Loucy (cell line): ENCODE measurements at regions not wholly inside any gene's neighbourhood (a gene's known extent, or its start where the extent isn't known, plus 50 kb on each side); places are given as distances from the start of the nearest gene placed in this dataset.

Source experiments
- H2AFZ ChIP-seq: fragments of 200-600 bp; sonication (generic); 2 replicates; pipeline ENCODE4 v1.6.0; 2016; ENCODE audit warnings: antibody characterized with exemption, mild to moderate bottlenecking, low read length, moderate library complexity
- H3F3A ChIP-seq: fragments of 200-600 bp; 2 replicates; pipeline ENCODE4 v1.6.0; 2016; ENCODE audit warnings: antibody characterized with exemption, low read depth, mild to moderate bottlenecking
- H3K27me3 ChIP-seq: fragments of 200-600 bp; sonication (generic); 2 replicates; pipeline ENCODE4 v1.6.1; 2014; ENCODE audit warnings: low read length, mild to moderate bottlenecking; ENCODE audit not compliant: insufficient read depth, poor library complexity, severe bottlenecking
- H3K36me3 ChIP-seq: fragments of 200-600 bp; sonication (generic); 2 replicates; pipeline ENCODE4 v1.6.1; 2016; ENCODE audit warnings: low read length; ENCODE audit not compliant: insufficient read depth
- H3K4me1 ChIP-seq: fragments of 200-600 bp; sonication (generic); 2 replicates; pipeline ENCODE4 v1.5.1; 2014; ENCODE audit warnings: low read length, mild to moderate bottlenecking; ENCODE audit not compliant: insufficient read depth, poor library complexity, severe bottlenecking
- H3K4me2 ChIP-seq: fragments of 200-600 bp; sonication (generic); 2 replicates; pipeline ENCODE4 v1.6.0; 2014; ENCODE audit warnings: antibody characterized with exemption, low read length, low read depth, mild to moderate bottlenecking; ENCODE audit not compliant: poor library complexity, severe bottlenecking
- H3K4me3 ChIP-seq: fragments of 200-600 bp; sonication (generic); 2 replicates; pipeline ENCODE4 v1.5.1; 2014; ENCODE audit warnings: low read length, mild to moderate bottlenecking, mixed read lengths; ENCODE audit not compliant: poor library complexity, severe bottlenecking
- H3K79me2 ChIP-seq: fragments of 200-600 bp; sonication (generic); 2 replicates; pipeline ENCODE4 v1.6.1; 2014; ENCODE audit warnings: low read length; ENCODE audit not compliant: insufficient read depth
- H3K9ac ChIP-seq: fragments of 200-600 bp; sonication (generic); 2 replicates; pipeline ENCODE4 v1.6.0; 2014; ENCODE audit warnings: mild to moderate bottlenecking, low read depth, low read length, moderate library complexity; ENCODE audit not compliant: poor library complexity, severe bottlenecking
- H3K9me2 ChIP-seq: fragments of 200-600 bp; sonication (generic); replicated peaks from 2 replicates; pipeline ENCODE4 v1.6.1; 2016; ENCODE audit warnings: low read depth, low read length, mixed read lengths
- H3K9me3 ChIP-seq: fragments of 200-600 bp; sonication (generic); 2 replicates; pipeline ENCODE4 v1.6.1; 2014; ENCODE audit warnings: mild to moderate bottlenecking, antibody characterized with exemption, low read length, low read depth; ENCODE audit not compliant: insufficient read depth
- H4K20me1 ChIP-seq: fragments of 200-600 bp; sonication (generic); 2 replicates; pipeline ENCODE4 v1.6.0; 2014; ENCODE audit warnings: antibody characterized with exemption, low read length, mild to moderate bottlenecking; ENCODE audit not compliant: insufficient read depth, poor library complexity, severe bottlenecking
- EZH2phosphoT487 ChIP-seq: fragments of 200-600 bp; IDR thresholded peaks from 2 replicates; pipeline ENCODE4 v1.6.1; 2018; ENCODE audit warnings: antibody characterized with exemption, mild to moderate bottlenecking, moderate library complexity, borderline replicate concordance
- TF ChIP-seq, protein P1 (sequence below): fragments of 200-600 bp; sonication (generic); conservative IDR thresholded peaks from 2 replicates; pipeline ENCODE4 v1.5.1; 2014; ENCODE audit warnings: mild to moderate bottlenecking, antibody characterized with exemption, low read length

DNA sequence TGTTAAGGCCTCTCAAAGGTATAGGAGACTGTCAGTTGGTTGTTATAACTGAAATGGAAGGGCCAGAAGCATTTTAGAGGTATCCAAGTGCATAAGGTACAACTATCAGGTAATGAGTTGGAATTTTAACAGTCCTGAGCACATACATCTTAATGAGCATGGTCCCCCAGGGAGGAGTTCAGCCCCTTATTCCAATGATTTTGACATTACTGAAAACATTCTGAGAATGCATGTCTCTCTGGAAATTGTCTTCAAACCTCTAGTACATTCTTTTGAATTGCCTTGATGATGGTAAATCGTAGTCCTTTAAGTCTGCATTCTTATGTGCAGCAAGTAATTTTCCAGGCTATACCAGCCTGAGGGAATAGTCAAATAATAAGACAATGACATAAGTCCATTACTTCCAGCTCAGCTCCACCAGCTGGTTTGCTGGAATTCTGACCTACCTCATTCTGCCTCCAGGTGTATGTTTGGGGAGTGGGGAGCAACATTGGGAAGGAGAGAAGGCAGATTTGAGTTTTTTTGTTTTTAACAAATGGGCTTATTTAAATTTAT, 239.2 kb downstream of the MSRB3 start:
- Histone ChIP-seq H3K9me2 (no peaks in the 10 kb centered on the region), H3K36me3 (no peaks in the 10 kb centered on the region), H3K27me3 (no peaks in the 10 kb centered on the region), H3K4me1 (no peaks in the 10 kb centered on the region), H3F3A (no peaks in the 10 kb centered on the region), H3K4me3 (no peak overlapping the region), H3K79me2 (no peaks in the 10 kb centered on the region), H3K9ac (no peak overlapping the region), H3K9me3 (no peaks in the 10 kb centered on the region), H2AFZ (no peak overlapping the region), H4K20me1 (no peaks in the 10 kb centered on the region), H3K4me2 (no peak overlapping the region)
- TF ChIP-seq, protein P1, sequence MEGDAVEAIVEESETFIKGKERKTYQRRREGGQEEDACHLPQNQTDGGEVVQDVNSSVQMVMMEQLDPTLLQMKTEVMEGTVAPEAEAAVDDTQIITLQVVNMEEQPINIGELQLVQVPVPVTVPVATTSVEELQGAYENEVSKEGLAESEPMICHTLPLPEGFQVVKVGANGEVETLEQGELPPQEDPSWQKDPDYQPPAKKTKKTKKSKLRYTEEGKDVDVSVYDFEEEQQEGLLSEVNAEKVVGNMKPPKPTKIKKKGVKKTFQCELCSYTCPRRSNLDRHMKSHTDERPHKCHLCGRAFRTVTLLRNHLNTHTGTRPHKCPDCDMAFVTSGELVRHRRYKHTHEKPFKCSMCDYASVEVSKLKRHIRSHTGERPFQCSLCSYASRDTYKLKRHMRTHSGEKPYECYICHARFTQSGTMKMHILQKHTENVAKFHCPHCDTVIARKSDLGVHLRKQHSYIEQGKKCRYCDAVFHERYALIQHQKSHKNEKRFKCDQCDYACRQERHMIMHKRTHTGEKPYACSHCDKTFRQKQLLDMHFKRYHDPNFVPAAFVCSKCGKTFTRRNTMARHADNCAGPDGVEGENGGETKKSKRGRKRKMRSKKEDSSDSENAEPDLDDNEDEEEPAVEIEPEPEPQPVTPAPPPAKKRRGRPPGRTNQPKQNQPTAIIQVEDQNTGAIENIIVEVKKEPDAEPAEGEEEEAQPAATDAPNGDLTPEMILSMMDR = no peak
- TF ChIP-seq EZH2phosphoT487 = no peak

DNA sequence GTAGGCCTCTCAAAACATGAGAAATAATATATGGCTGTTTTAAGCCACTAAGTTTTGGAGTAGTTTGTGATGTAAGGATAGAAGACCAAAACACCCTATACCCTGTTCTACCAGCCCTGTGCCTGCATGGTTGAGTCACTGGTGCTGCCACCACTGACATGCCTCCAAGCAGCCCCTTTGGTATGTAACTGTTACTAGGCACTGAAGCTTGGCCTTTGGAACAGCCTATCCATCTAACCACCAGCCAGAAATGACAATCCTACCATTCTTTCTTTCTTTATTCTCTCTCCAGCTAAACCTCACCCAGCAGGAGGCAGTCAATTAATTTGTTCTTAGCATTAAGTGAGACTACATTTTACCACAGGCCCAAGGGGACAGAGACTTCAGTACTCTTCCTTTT, 240.3 kb downstream of the MSRB3 start:
- TF ChIP-seq, protein P1 = no peak
- TF ChIP-seq EZH2phosphoT487 = no peak
- Histone ChIP-seq H3K9me3 (no peaks in the 10 kb centered on the region), H3F3A (no peaks in the 10 kb centered on the region), H4K20me1 (no peaks in the 10 kb centered on the region), H3K4me2 (no peak overlapping the region), H3K36me3 (no peaks in the 10 kb centered on the region), H3K27me3 (no peaks in the 10 kb centered on the region), H3K4me1 (no peaks in the 10 kb centered on the region), H3K79me2 (no peaks in the 10 kb centered on the region), H2AFZ (no peak overlapping the region), H3K4me3 (no peak overlapping the region), H3K9me2 (no peaks in the 10 kb centered on the region), H3K9ac (no peak overlapping the region)

DNA sequence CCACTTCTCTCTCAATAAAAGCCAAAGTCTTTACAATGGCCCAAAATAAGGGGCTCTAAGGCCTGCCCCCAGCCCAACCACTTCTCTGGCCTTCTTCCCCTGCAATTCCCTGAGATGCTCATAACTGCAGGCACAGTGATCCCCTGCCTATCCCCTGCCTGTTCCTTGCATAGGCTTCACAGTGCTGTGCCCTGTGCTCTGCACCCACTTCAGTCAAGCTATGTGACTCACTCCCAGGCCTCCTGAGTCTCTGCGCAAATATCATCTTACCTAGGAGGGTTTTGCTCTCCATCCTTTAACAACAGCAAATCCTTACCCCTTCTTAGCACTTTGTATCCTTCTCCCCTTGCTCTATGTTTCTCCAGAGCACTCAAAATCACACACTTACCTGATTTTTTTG, 242.2 kb downstream of the MSRB3 start:
- Histone ChIP-seq H3K4me3 (no peak overlapping the region), H3F3A (no peaks in the 10 kb centered on the region), H3K27me3 (no peaks in the 10 kb centered on the region), H3K36me3 (no peaks in the 10 kb centered on the region), H2AFZ (no peak overlapping the region), H3K9ac (no peak overlapping the region), H3K9me3 (no peaks in the 10 kb centered on the region), H3K4me1 (no peaks in the 10 kb centered on the region), H3K9me2 (no peaks in the 10 kb centered on the region), H4K20me1 (no peaks in the 10 kb centered on the region), H3K79me2 (no peaks in the 10 kb centered on the region), H3K4me2 (no peak overlapping the region)
- TF ChIP-seq, protein P1 = no peak
- TF ChIP-seq EZH2phosphoT487 = no peak
